Neural cell (in vitro differentiated cells): ENCODE measurements at regions not wholly inside any gene's neighbourhood (a gene's known extent, or its start where the extent isn't known, plus 50 kb on each side); places are given as distances from the start of the nearest gene placed in this dataset.

ENCODE experiments used
- H2AFZ ChIP-seq: fragments of 200-600, 300-800 bp; sonication (generic), shearing (Covaris generic); 2 replicates; pipeline ENCODE4 v1.6.0; 2014; ENCODE audit warnings: low read depth, mild to moderate bottlenecking, antibody characterized with exemption, low read length, moderate library complexity
- H3F3A ChIP-seq: fragments of 200-600 bp; shearing (Covaris generic); 2 replicates; pipeline ENCODE4 v1.6.1; 2016; ENCODE audit warnings: mild to moderate bottlenecking, moderate library complexity, mixed read lengths, antibody characterized with exemption, low read length; ENCODE audit not compliant: insufficient read depth, poor library complexity, severe bottlenecking
- H3K27ac ChIP-seq: fragments of 200-600, 300-800 bp; sonication (generic), shearing (Covaris generic); 2 replicates; pipeline ENCODE4 v1.5.1; 2014; ENCODE audit warnings: mild to moderate bottlenecking, low read length, moderate library complexity
- H3K27me3 ChIP-seq: fragments of 300-800, 200-600 bp; sonication (generic), shearing (Covaris generic); 2 replicates; pipeline ENCODE4 v1.6.0; 2014; ENCODE audit warnings: mild to moderate bottlenecking, low read depth, low read length, moderate library complexity; ENCODE audit not compliant: insufficient read depth
- H3K36me3 ChIP-seq: fragments of 300-800, 200-600 bp; sonication (generic), shearing (Covaris generic); 2 replicates; pipeline ENCODE4 v1.5.1; 2014; ENCODE audit warnings: mild to moderate bottlenecking, antibody characterized with exemption, low read length, moderate library complexity; ENCODE audit not compliant: insufficient read depth
- H3K4me2 ChIP-seq: fragments of 300-800, 200-600 bp; sonication (generic), shearing (Covaris generic); 2 replicates; pipeline ENCODE4 v1.6.0; 2014; ENCODE audit warnings: mild to moderate bottlenecking, low read length
- H3K4me3 ChIP-seq: fragments of 300-800, 200-600 bp; sonication (generic), shearing (Covaris generic); 2 replicates; pipeline ENCODE4 v1.5.1; 2014; ENCODE audit warnings: mild to moderate bottlenecking, low read length, moderate library complexity
- H3K79me2 ChIP-seq: fragments of 200-600 bp; shearing (Covaris generic); replicated peaks from 2 replicates; pipeline ENCODE4 v1.6.0; 2014; ENCODE audit warnings: mild to moderate bottlenecking, low read length, moderate library complexity; ENCODE audit not compliant: insufficient read depth
- H3K9ac ChIP-seq: fragments of 300-800, 200-600 bp; sonication (generic), shearing (Covaris generic); 2 replicates; pipeline ENCODE4 v1.6.1; 2016; ENCODE audit warnings: mild to moderate bottlenecking, low read length, mixed read lengths
- H3K9me2 ChIP-seq: fragments of 200-600 bp; shearing (Covaris generic); 2 replicates; pipeline ENCODE4 v1.6.1; 2016; ENCODE audit warnings: mild to moderate bottlenecking, low read length, mixed read lengths; ENCODE audit not compliant: insufficient read depth
- H3K9me3 ChIP-seq: fragments of 200-600, 300-800 bp; sonication (generic), shearing (Covaris generic); 2 replicates; pipeline ENCODE4 v1.6.1; 2016; ENCODE audit warnings: mild to moderate bottlenecking, mixed run types, low read length, moderate library complexity, mixed read lengths
- H4K20me1 ChIP-seq: fragments of 200-600 bp; shearing (Covaris generic); 2 replicates; pipeline ENCODE4 v1.6.1; 2016; ENCODE audit warnings: mild to moderate bottlenecking, mixed run types; ENCODE audit not compliant: insufficient read depth
- EP300 ChIP-seq: fragments of 450-650 bp; conservative IDR thresholded peaks from 2 replicates; pipeline ENCODE4 v1.6.1; 2014; ENCODE audit warnings: antibody characterized with exemption, mild to moderate bottlenecking, moderate library complexity; ENCODE audit not compliant: poor library complexity, severe bottlenecking
- EZH2 ChIP-seq: fragments of 200-600, 300-800 bp; shearing (Covaris generic), sonication (generic); IDR thresholded peaks from 2 replicates; pipeline ENCODE4 v1.6.1; 2014; ENCODE audit warnings: antibody characterized with exemption, low read length, borderline replicate concordance, mild to moderate bottlenecking; ENCODE audit not compliant: insufficient read depth, poor library complexity, severe bottlenecking
- MXI1 ChIP-seq: fragments of 450-650 bp; conservative IDR thresholded peaks from 2 replicates; pipeline ENCODE4 v1.6.1; 2014; ENCODE audit warnings: antibody characterized with exemption, mild to moderate bottlenecking; ENCODE audit not compliant: poor library complexity, severe bottlenecking
- POLR2AphosphoS5 ChIP-seq: IDR thresholded peaks from 2 replicates; pipeline ENCODE4 v1.6.1; 2012
- RAD21 ChIP-seq: fragments of 450-650 bp; conservative IDR thresholded peaks from 2 replicates; pipeline ENCODE4 v1.6.1; 2014; ENCODE audit warnings: antibody characterized with exemption, mild to moderate bottlenecking, moderate library complexity
- SMC3 ChIP-seq: fragments of 450-650 bp; conservative IDR thresholded peaks from 2 replicates; pipeline ENCODE4 v1.6.1; 2014; ENCODE audit warnings: antibody characterized with exemption, mild to moderate bottlenecking, moderate library complexity; ENCODE audit not compliant: poor library complexity
- TAF1 ChIP-seq: IDR thresholded peaks from 2 replicates; pipeline ENCODE4 v1.6.1; 2012; ENCODE audit warnings: low read depth
- TF ChIP-seq, protein P1 (sequence below): IDR thresholded peaks from 2 replicates; pipeline ENCODE4 v1.6.1; 2012; ENCODE audit warnings: borderline replicate concordance
- TF ChIP-seq, protein P2 (sequence below): fragments of 450-650 bp; IDR thresholded peaks from 2 replicates; pipeline ENCODE4 v1.5.1; 2014; ENCODE audit warnings: antibody characterized with exemption, mild to moderate bottlenecking, moderate library complexity; ENCODE audit not compliant: poor library complexity, severe bottlenecking

DNA sequence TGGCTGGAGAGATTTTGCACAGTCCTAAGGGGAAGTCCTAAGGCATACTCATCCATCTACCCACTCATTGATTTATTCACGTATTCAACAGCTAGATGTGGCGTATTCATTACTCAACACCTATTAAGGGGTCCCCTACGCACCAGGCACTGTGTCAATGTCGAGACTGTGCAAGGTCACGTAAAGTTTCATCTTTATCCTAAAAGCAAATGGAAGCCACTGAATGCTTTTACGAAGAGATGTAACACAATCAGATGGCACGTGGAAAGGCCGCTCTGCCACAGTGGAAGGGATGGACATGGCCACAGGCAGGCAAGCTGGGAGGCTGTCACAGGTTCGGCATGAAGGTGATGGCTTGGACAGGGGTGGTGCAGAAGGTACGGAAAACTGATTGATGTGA is 66.3 kb upstream of the ZBTB18 start:
- Histone ChIP-seq H3K9me3 (no peaks in the 10 kb centered on the region), H3F3A (no peaks in the 10 kb centered on the region), H3K27me3 (no peaks in the 10 kb centered on the region), H3K4me2 (no peak overlapping the region), H2AFZ (no peak overlapping the region), H3K79me2 (no peaks in the 10 kb centered on the region), H3K9me2 (no peaks in the 10 kb centered on the region), H3K9ac (no peak overlapping the region), H3K4me3 (no peak overlapping the region), H4K20me1 (no peaks in the 10 kb centered on the region), H3K36me3 (no peaks in the 10 kb centered on the region), H3K27ac (no peak overlapping the region)
- TF ChIP-seq EZH2 = no peak
- TF ChIP-seq SMC3 = no peak
- TF ChIP-seq EP300 = no peak
- TF ChIP-seq MXI1 = no peak
- TF ChIP-seq RAD21 = no peak
- TF ChIP-seq POLR2AphosphoS5 = no peak
- TF ChIP-seq, protein P1, sequence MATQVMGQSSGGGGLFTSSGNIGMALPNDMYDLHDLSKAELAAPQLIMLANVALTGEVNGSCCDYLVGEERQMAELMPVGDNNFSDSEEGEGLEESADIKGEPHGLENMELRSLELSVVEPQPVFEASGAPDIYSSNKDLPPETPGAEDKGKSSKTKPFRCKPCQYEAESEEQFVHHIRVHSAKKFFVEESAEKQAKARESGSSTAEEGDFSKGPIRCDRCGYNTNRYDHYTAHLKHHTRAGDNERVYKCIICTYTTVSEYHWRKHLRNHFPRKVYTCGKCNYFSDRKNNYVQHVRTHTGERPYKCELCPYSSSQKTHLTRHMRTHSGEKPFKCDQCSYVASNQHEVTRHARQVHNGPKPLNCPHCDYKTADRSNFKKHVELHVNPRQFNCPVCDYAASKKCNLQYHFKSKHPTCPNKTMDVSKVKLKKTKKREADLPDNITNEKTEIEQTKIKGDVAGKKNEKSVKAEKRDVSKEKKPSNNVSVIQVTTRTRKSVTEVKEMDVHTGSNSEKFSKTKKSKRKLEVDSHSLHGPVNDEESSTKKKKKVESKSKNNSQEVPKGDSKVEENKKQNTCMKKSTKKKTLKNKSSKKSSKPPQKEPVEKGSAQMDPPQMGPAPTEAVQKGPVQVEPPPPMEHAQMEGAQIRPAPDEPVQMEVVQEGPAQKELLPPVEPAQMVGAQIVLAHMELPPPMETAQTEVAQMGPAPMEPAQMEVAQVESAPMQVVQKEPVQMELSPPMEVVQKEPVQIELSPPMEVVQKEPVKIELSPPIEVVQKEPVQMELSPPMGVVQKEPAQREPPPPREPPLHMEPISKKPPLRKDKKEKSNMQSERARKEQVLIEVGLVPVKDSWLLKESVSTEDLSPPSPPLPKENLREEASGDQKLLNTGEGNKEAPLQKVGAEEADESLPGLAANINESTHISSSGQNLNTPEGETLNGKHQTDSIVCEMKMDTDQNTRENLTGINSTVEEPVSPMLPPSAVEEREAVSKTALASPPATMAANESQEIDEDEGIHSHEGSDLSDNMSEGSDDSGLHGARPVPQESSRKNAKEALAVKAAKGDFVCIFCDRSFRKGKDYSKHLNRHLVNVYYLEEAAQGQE = no peak
- no peak for TF ChIP-seq TAF1
- TF ChIP-seq, protein P2, sequence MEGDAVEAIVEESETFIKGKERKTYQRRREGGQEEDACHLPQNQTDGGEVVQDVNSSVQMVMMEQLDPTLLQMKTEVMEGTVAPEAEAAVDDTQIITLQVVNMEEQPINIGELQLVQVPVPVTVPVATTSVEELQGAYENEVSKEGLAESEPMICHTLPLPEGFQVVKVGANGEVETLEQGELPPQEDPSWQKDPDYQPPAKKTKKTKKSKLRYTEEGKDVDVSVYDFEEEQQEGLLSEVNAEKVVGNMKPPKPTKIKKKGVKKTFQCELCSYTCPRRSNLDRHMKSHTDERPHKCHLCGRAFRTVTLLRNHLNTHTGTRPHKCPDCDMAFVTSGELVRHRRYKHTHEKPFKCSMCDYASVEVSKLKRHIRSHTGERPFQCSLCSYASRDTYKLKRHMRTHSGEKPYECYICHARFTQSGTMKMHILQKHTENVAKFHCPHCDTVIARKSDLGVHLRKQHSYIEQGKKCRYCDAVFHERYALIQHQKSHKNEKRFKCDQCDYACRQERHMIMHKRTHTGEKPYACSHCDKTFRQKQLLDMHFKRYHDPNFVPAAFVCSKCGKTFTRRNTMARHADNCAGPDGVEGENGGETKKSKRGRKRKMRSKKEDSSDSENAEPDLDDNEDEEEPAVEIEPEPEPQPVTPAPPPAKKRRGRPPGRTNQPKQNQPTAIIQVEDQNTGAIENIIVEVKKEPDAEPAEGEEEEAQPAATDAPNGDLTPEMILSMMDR = no peak

DNA sequence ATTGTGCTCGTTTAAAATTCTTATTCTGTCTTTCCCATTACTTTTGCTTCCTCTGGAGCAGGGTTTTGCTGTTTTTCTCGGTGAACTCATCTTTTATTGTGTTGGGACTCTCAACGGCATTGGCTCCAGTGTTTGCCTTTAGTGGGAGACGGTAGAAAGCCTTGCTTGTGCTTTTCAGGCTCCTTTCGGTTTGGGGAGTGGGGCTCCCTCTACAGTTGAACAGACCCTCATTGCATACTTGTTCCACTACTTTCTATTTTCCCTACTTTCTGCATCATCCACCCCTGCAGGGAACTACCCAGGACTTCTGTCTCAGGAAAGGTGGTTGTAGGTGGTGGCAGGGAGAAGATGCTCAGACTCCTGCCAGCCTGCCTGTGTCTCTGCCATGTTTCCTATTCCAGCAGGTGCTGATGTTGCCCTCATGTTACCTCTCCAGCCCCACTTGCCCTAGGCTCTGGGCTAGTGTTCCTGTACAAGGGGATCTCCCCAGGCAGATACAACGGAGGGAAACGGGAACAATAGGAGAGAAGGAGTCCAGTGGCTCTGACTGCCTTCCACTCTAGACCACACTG is 68.5 kb upstream of the ZBTB18 start:
- no peak overlapping the region for H3K4me2 ChIP-seq
- no peaks in the 10 kb centered on the region for H3K79me2 ChIP-seq
- TF ChIP-seq, protein P2 = no peak
- TF ChIP-seq TAF1 (no peak), EP300 (no peak), POLR2AphosphoS5 (no peak), MXI1 (no peak), RAD21 (no peak), EZH2 (no peak), SMC3 (no peak)
- TF ChIP-seq, protein P1 = no peak
- no peaks in the 10 kb centered on the region for H4K20me1 ChIP-seq
- no peak overlapping the region for H3K27ac ChIP-seq
- H3F3A ChIP-seq = no peaks in the 10 kb centered on the region
- H3K9me3 ChIP-seq = no peaks in the 10 kb centered on the region
- no peaks in the 10 kb centered on the region for H3K36me3 ChIP-seq
- H2AFZ ChIP-seq = no peak overlapping the region
- no peaks in the 10 kb centered on the region for H3K9me2 ChIP-seq
- no peaks in the 10 kb centered on the region for H3K27me3 ChIP-seq
- no peak overlapping the region for H3K9ac ChIP-seq
- no peak overlapping the region for H3K4me3 ChIP-seq
